ENCODE measurements at regions not wholly inside any gene's neighbourhood (a gene's known extent, or its start where the extent isn't known, plus 50 kb on each side); places are given as distances from the start of the nearest gene placed in this dataset.

- H3K27me3 ChIP-seq (ENCODE audit: control insufficient read depth, insufficient read depth, low read length), result no peaks in the 10 kb centered on the region
- H3K27ac ChIP-seq (ENCODE audit: low read length), result no peak overlapping the region
- H3K36me3 ChIP-seq (ENCODE audit: control insufficient read depth, insufficient read depth, low read length), result no peaks in the 10 kb centered on the region
- H3K9me3 ChIP-seq (replicated peaks; ENCODE audit: control insufficient read depth, low read depth, low read length), result no peaks in the 10 kb centered on the region
- DNase-seq, result no peak
- no peaks in the 10 kb centered on the region for H3K4me1 ChIP-seq (ENCODE audit: control insufficient read depth, insufficient read depth, low read length)
- H3K4me3 ChIP-seq (ENCODE audit: low read length), result no peak overlapping the region
Observed at GRCh38 chr3:5321666-5322340, 134.3 kb downstream of the EDEM1 start.

- Histone ChIP-seq H3K27me3 (ENCODE audit: control insufficient read depth, insufficient read depth, low read length) (no peaks in the 10 kb centered on the region), H3K4me1 (ENCODE audit: control insufficient read depth, insufficient read depth, low read length) (no peaks in the 10 kb centered on the region), H3K36me3 (ENCODE audit: control insufficient read depth, insufficient read depth, low read length) (no peaks in the 10 kb centered on the region), H3K4me3 (ENCODE audit: low read length) (no peak overlapping the region), H3K27ac (ENCODE audit: low read length) (no peak overlapping the region), H3K9me3 (replicated peaks; ENCODE audit: control insufficient read depth, low read depth, low read length) (no peaks in the 10 kb centered on the region)
- no peak for DNase-seq
- WGBS (ENCODE audit: insufficient coverage), result 52% methylated on average over 4 of the region's 4 CpGs
Observed at GRCh38 chr3:5324780-5325179, 137.3 kb downstream of the EDEM1 start.

- H3K36me3 ChIP-seq (ENCODE audit: control insufficient read depth, insufficient read depth, low read length), result no peaks in the 10 kb centered on the region
- H3K27ac ChIP-seq (ENCODE audit: low read length), result no peak overlapping the region
- H3K4me1 ChIP-seq (ENCODE audit: control insufficient read depth, insufficient read depth, low read length), result no peaks in the 10 kb centered on the region
- 72% methylated on average over 4 of the region's 9 CpGs for WGBS (ENCODE audit: insufficient coverage)
- H3K9me3 ChIP-seq (replicated peaks; ENCODE audit: control insufficient read depth, low read depth, low read length), result no peaks in the 10 kb centered on the region
- H3K4me3 ChIP-seq (ENCODE audit: low read length), result no peak overlapping the region
- no peak for DNase-seq
- no peaks in the 10 kb centered on the region for H3K27me3 ChIP-seq (ENCODE audit: control insufficient read depth, insufficient read depth, low read length)
Observed at GRCh38 chr3:5330152-5330810, 142.8 kb downstream of the EDEM1 start.

GRCh38 chr3:5331567-5332269, 144.2 kb downstream of the EDEM1 start:
- Histone ChIP-seq H3K27me3 (ENCODE audit: control insufficient read depth, insufficient read depth, low read length) (no peaks in the 10 kb centered on the region), H3K4me1 (ENCODE audit: control insufficient read depth, insufficient read depth, low read length) (no peaks in the 10 kb centered on the region), H3K9me3 (replicated peaks; ENCODE audit: control insufficient read depth, low read depth, low read length) (no peaks in the 10 kb centered on the region), H3K27ac (ENCODE audit: low read length) (no peak overlapping the region), H3K4me3 (ENCODE audit: low read length) (no peak overlapping the region), H3K36me3 (ENCODE audit: control insufficient read depth, insufficient read depth, low read length) (no peaks in the 10 kb centered on the region)
- DNase-seq, result no peak
- WGBS (ENCODE audit: insufficient coverage), result 60% methylated on average over 1 of the region's 3 CpGs

GRCh38 chr3:5332270-5332956, 144.9 kb downstream of the EDEM1 start:
- no peak for DNase-seq
- H3K36me3 ChIP-seq (ENCODE audit: control insufficient read depth, insufficient read depth, low read length), result no peaks in the 10 kb centered on the region
- no peaks in the 10 kb centered on the region for H3K9me3 ChIP-seq (replicated peaks; ENCODE audit: control insufficient read depth, low read depth, low read length)
- H3K27me3 ChIP-seq (ENCODE audit: control insufficient read depth, insufficient read depth, low read length), result no peaks in the 10 kb centered on the region
- no peak overlapping the region for H3K27ac ChIP-seq (ENCODE audit: low read length)
- no peak overlapping the region for H3K4me3 ChIP-seq (ENCODE audit: low read length)
- no peaks in the 10 kb centered on the region for H3K4me1 ChIP-seq (ENCODE audit: control insufficient read depth, insufficient read depth, low read length)
- 78% methylated on average over 2 of the region's 3 CpGs for WGBS (ENCODE audit: insufficient coverage)

GRCh38 chr3:5339967-5340535, 152.5 kb downstream of the EDEM1 start:
- no peaks in the 10 kb centered on the region for H3K9me3 ChIP-seq (replicated peaks; ENCODE audit: control insufficient read depth, low read depth, low read length)
- WGBS (ENCODE audit: insufficient coverage), result 82% methylated on average over 7 of the region's 8 CpGs
- H3K4me1 ChIP-seq (ENCODE audit: control insufficient read depth, insufficient read depth, low read length), result no peaks in the 10 kb centered on the region
- no peak overlapping the region for H3K27ac ChIP-seq (ENCODE audit: low read length)
- H3K27me3 ChIP-seq (ENCODE audit: control insufficient read depth, insufficient read depth, low read length), result no peaks in the 10 kb centered on the region
- H3K4me3 ChIP-seq (ENCODE audit: low read length), result no peak overlapping the region
- H3K36me3 ChIP-seq (ENCODE audit: control insufficient read depth, insufficient read depth, low read length), result no peaks in the 10 kb centered on the region
- no peak for DNase-seq

- H3K36me3 ChIP-seq (ENCODE audit: control insufficient read depth, insufficient read depth, low read length), result no peaks in the 10 kb centered on the region
- no peaks in the 10 kb centered on the region for H3K27me3 ChIP-seq (ENCODE audit: control insufficient read depth, insufficient read depth, low read length)
- H3K27ac ChIP-seq (ENCODE audit: low read length), result no peak overlapping the region
- no peaks in the 10 kb centered on the region for H3K4me1 ChIP-seq (ENCODE audit: control insufficient read depth, insufficient read depth, low read length)
- no peak overlapping the region for H3K4me3 ChIP-seq (ENCODE audit: low read length)
- no peaks in the 10 kb centered on the region for H3K9me3 ChIP-seq (replicated peaks; ENCODE audit: control insufficient read depth, low read depth, low read length)
- whole genome bisulfite sequencing (ENCODE audit: insufficient coverage), result 78% methylated on average over 2 of the region's 7 CpGs
- no peak for DNase-seq
Observed at GRCh38 chr3:5341610-5342009, 154.1 kb downstream of the EDEM1 start.

- WGBS (ENCODE audit: insufficient coverage), result 63% methylated on average over 2 of the region's 2 CpGs
- H3K27ac ChIP-seq (ENCODE audit: low read length), result no peak overlapping the region
- no peak for DNase-seq
Observed at GRCh38 chr3:5343459-5343858, 156.0 kb downstream of the EDEM1 start.

GRCh38 chr3:5344707-5345106, 157.2 kb downstream of the EDEM1 start:
- Histone ChIP-seq H3K27ac (ENCODE audit: low read length) (no peak overlapping the region), H3K4me1 (ENCODE audit: control insufficient read depth, insufficient read depth, low read length) (no peaks in the 10 kb centered on the region), H3K4me3 (ENCODE audit: low read length) (no peak overlapping the region), H3K36me3 (ENCODE audit: control insufficient read depth, insufficient read depth, low read length) (no peaks in the 10 kb centered on the region), H3K27me3 (ENCODE audit: control insufficient read depth, insufficient read depth, low read length) (no peaks in the 10 kb centered on the region), H3K9me3 (replicated peaks; ENCODE audit: control insufficient read depth, low read depth, low read length) (no peaks in the 10 kb centered on the region)
- 86% methylated on average over 1 of the region's 1 CpG for WGBS (ENCODE audit: insufficient coverage)
- DNase-seq, result no peak

More at GRCh38 chr3:5343459-5343858, 156.0 kb downstream of the EDEM1 start:
- H3K36me3 ChIP-seq (ENCODE audit: control insufficient read depth, insufficient read depth, low read length), result no peaks in the 10 kb centered on the region
- H3K9me3 ChIP-seq (replicated peaks; ENCODE audit: control insufficient read depth, low read depth, low read length), result no peaks in the 10 kb centered on the region
- no peaks in the 10 kb centered on the region for H3K27me3 ChIP-seq (ENCODE audit: control insufficient read depth, insufficient read depth, low read length)
- no peaks in the 10 kb centered on the region for H3K4me1 ChIP-seq (ENCODE audit: control insufficient read depth, insufficient read depth, low read length)
- no peak overlapping the region for H3K4me3 ChIP-seq (ENCODE audit: low read length)

- no peak for DNase-seq
- H3K27ac ChIP-seq (ENCODE audit: low read length), result no peak overlapping the region
- no peaks in the 10 kb centered on the region for H3K4me1 ChIP-seq (ENCODE audit: control insufficient read depth, insufficient read depth, low read length)
- no peaks in the 10 kb centered on the region for H3K9me3 ChIP-seq (replicated peaks; ENCODE audit: control insufficient read depth, low read depth, low read length)
- no peak overlapping the region for H3K4me3 ChIP-seq (ENCODE audit: low read length)
- H3K27me3 ChIP-seq (ENCODE audit: control insufficient read depth, insufficient read depth, low read length), result no peaks in the 10 kb centered on the region
- no peaks in the 10 kb centered on the region for H3K36me3 ChIP-seq (ENCODE audit: control insufficient read depth, insufficient read depth, low read length)
Observed at GRCh38 chr3:5347486-5347885, 160.0 kb downstream of the EDEM1 start.

Measured in muscle of leg (tissue), 3 donors.